RCC 7860 (cell line): ENCODE measurements at regions not wholly inside any gene's neighbourhood (a gene's known extent, or its start where the extent isn't known, plus 50 kb on each side); places are given as distances from the start of the nearest gene placed in this dataset.
"Not testable (repeated sequence)": the region's sequence is repeated elsewhere in the genome, so short reads cannot be mapped to it uniquely, and the experiment has no call there.

Experiments used
- DNase-seq: peaks from one replicate; pipeline ENCODE4 v3.0.0-alpha.2; 2015; ENCODE audit warnings: low spot score
- FAIRE-seq: peaks from 2 replicates; lab custom pipeline; 2012; peaks lifted over from hg19 to GRCh38; lab: Jason Lieb, UNC

DNA sequence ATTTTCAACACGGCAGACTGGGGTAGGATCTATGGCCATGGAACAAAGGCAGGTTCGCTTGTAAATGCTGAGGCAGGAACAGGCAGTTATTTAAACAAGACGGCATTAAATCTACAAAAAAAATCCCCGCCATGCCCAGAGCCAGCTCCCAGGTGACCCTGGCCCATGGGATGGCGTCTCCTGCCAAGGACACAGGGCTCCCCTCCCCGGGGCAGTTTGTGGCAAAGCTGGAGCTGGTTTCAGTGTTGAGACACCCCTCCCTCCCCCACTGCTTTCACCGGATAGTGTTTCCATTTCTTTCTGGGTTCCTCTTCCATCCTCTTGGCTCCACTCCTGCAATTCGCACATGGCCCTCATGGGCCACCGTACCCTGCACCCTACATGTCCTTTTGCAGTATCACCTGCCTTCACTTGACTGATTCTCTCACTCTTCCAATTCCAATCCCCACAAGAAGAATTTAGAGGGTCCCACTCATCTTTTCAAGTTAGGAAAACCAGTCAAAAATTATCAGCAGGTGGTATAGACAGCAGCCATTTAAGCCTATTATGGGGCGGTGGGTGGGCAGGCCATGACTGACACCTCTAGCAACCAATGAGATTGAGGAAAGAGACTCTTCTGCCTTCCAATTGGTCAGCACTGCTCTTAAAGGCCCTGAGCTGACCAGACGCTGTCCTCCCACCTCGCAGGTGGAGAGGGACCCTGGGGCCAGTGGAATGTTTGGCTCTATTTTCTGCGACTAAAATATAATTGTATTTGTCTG is 52.0 kb downstream of the OLIG1 start:
- no peak for DNase-seq

DNA sequence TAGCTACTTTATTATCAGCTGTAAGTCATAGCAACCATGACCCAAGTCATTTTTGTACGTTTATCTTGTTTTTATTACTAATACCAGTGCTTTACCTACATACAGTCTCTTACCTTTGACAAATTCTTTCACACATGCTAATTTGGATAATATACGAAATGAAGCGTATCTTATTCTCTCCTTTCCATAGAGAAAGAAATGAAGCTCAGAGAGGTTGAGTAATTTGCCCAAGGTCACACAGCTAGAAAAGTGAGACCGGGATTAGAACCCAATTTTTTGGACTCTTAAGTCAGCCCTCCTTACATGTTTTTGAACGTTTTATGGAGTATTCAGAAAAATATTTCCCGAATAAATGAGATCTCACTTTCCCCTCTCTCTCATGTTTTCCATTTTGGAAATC is 52.6 kb downstream of the OLIG1 start:
- DNase-seq (no peak), FAIRE-seq (no peak)

More for the DNA sequence above, 52.0 kb downstream of the OLIG1 start:
- FAIRE-seq = no peak

- no peak for DNase-seq
- FAIRE-seq = no peak
These were observed 53.6 kb downstream of the OLIG1 start for GRCh38 chr21:33123374-33124123.

DNA sequence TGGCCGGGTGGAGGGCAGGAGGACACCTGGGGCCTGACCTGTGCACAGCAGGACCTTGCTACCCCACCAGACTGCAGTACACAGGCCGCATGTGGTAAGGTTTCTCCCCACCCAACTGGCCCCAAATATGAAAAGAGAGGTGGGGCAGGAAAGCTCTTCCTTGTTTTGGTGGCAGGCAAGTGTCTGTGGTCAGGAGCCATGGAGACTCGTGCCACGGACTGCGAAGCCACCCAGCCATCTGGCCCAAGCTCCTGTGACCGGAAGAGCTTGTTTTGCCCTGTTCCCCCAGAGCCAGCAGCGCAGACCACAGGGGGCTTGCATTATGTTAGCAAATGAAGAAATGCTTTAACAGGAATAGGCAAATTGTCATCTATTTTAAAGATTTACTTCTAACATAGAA is 54.9 kb downstream of the OLIG1 start:
- FAIRE-seq (no peak), DNase-seq (no peak)

DNA sequence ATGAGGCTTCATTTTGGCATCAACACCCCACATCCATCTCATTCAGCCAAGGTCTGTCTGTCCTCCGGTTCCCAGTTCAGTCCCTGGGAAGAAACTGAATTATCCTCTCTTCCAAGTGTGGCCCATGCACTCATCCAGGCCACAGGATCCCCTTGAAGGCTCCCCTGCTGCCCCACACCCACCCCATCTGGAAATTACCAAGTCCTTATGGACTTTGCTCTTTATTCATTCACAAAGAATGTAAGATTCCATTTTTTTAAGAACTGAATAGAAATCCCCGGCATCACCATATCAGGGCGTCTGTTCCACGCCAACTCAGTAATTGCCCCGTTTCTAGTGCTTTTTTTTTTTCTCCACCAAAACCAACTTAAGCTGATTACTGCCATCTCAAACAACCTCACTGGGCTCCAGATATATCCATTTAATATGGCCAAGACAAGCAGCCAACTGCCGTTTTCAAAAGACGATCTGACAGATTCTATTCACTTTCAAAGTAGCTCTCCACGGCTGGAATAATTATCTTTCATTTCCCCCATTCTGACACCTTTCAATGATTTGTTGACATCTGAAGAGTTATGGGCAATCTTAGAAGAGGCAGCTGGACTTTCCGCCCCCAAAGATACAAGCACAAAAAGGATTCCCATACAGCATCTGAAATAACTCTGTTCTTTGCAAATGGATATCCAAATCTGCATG is 55.9 kb downstream of the OLIG1 start:
- DNase-seq (no peak), FAIRE-seq (no peak)

DNA sequence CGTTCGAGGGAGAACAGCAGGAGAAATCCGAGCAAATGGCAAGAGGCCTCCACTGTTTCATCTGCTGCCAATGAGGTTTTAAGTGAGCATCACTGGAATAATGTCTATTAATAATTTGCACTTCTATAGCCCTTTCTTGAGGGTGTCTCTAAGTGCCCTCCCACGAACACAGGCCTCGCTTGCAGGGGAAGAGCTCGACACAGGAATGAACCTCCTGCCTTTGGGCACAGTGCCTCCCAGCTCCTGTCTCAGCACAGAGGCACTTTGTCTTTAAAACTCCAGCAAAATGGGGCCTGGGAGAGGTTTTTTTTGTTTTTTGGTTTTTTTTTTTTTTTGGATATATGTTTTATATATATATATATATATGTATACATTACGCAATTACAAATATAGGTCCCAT is 56.6 kb downstream of the OLIG1 start:
- no peak for FAIRE-seq
- DNase-seq = no peak

DNA sequence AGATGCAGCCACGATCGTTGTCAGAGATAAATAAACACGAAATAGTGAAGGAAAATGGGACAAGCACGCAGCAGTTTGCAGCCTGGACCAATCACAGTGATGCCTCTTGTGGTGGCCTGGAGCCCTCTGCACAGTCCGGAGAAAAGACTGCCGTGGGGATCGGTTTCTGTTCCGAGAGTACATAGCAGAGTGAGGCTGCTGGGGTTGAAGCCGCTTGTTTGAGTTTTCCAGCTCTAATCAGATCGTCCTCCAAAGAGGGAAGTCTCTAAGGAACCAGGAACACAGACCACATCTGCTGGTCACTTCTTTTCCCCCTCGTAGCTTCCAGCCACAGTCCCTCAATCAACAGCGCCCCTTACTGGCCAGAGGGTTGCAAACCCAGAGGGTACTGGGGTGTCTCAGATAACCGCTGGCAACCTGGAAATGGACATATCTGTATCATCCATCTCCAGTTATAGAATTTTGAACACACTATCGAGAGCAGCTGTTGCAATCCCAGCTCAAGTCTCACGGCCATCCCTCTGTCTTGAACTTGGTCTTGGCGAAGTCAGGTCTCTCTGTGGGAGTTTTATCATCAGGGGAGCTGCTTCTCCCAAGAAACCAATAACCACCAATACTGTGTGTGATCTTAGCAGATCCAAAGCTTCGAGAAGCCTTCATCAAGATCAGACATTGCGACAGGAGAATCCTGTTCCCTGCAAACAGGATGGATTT is 57.4 kb downstream of the OLIG1 start:
- FAIRE-seq = no peak

DNA sequence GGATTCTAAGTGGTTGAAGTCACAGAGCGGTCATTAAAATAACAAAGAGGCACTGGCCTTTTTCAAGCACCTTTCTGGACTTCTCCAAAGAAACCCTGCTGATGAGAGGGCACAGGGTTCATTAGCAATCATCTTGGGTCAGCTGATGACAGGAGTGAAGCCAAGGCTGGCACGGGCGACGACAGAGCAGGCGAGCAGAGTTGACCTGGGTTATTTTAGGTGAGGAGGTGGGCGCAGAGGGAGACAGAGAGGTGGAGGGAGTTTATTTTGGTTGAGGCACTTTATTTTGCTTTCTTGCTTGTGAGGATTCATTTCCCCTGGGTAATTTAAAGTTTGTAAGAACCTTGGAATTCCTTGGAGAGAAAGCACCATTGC is 57.9 kb downstream of the OLIG1 start:
- no peak for FAIRE-seq
- DNase-seq = no peak

More for the DNA sequence above, 57.4 kb downstream of the OLIG1 start:
- DNase-seq = peak; percentile 37

GRCh38 chr21:33128538-33128937 is 58.6 kb downstream of the OLIG1 start:
- DNase-seq = no peak
- FAIRE-seq = no peak

GRCh38 chr21:33132054-33132453 is 62.1 kb downstream of the OLIG1 start:
- DNase-seq (no peak), FAIRE-seq (no peak)

GRCh38 chr21:33133892-33134291 is 64.0 kb downstream of the OLIG1 start:
- DNase-seq (no peak), FAIRE-seq (no peak)

DNA sequence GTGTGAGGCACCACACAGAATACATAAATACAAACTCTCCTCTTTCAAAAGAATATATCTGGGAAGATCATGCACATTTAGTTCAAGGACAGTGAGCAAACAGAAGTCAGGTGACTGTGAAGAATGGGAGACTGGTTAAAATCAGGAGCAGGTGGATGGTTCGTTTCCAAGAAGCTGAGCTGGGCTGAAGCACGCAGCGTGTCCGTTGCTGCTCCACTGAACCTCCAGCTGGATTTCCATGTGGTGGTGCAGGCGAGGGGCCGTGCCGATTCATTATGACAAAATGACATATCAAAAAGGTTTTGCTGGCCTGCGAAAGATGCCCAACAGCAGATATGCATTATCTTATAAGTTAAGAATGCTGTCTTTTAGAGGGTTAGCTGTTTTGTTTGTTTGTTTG is 66.0 kb downstream of the OLIG1 start:
- DNase-seq (no peak), FAIRE-seq (no peak)

DNA sequence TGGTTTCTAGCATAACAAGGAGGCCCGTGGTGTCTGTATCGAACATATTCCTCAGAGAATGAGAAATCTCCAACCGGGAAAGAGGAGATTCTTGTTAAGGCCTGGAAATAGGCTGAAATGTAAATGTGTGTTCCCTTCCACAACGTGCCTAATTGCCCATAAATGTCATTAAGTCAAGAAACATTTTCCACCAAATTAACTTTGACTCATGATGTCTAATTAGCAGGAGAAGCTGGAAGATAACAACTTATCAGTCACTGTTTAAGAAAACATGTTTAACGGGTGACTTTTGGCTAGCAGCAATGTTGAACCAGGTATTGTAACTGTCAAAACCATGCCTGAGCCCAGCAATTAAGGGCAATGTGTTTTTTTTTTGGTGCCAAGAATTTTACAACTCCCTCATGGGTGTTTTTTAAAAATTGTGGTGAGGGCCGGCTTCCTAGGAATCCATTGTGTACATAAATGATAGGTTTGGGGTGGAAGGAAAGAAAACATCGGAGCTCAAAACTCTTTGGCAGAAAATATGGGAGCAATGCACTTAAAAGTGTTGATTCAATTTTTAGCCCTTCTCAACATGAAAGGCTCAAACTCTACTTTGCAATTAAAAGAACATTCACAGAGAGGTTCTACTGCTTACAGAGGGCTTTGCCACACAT is 67.0 kb downstream of the OLIG1 start:
- DNase-seq (no peak), FAIRE-seq (no peak)

- FAIRE-seq = no peak
- no peak for DNase-seq
These were observed 69.1 kb downstream of the OLIG1 start for GRCh38 chr21:33139084-33139483.

- no peak for FAIRE-seq
- no peak for DNase-seq
These were observed 70.3 kb downstream of the OLIG1 start for GRCh38 chr21:33140288-33140687.

DNA sequence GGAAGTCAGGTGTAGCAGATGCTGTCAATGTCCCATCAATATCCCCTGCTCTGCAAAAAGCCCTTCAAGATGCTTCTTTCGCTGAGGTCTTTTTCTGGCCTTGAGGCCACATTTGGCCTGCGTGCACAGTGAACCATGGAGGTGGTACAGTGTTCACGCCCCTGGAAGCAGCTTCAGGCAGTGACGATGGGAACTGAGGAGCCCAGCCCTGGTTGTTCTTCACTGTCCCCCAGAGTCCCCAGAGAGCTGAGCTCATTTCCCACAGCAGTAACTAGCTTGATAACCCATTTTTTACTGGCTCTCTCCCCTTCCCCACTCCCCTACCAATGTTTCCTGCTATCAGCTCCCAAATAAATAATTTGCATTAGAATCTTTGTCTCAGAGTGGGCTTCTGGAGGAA is 76.5 kb downstream of the OLIG1 start:
- FAIRE-seq = no peak
- DNase-seq = no peak

DNA sequence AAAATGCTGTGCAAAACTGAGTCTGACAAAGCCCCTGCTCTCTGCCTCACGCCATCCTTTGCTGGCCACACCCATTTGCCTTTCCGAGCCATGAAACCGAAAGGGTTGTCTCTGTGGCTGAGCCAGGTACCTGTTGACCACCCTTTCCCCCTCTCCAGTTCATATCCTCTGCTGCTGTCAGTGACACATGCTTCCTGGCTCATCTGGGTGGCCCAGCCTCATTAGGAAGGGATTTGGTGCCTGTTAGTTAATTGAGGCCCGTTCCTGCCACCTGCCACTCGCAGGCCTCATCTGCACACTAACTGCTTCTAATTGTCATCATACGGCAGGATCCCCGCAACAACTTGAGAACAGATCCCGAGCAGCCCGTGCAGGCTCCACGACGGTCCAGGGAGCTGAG is 79.2 kb downstream of the OLIG1 start:
- DNase-seq (no peak), FAIRE-seq (no peak)

- DNase-seq, FAIRE-seq: not testable (repeated sequence)
These were observed 78.8 kb upstream of the IFNAR2 start for GRCh38 chr21:33150968-33151367.

DNA sequence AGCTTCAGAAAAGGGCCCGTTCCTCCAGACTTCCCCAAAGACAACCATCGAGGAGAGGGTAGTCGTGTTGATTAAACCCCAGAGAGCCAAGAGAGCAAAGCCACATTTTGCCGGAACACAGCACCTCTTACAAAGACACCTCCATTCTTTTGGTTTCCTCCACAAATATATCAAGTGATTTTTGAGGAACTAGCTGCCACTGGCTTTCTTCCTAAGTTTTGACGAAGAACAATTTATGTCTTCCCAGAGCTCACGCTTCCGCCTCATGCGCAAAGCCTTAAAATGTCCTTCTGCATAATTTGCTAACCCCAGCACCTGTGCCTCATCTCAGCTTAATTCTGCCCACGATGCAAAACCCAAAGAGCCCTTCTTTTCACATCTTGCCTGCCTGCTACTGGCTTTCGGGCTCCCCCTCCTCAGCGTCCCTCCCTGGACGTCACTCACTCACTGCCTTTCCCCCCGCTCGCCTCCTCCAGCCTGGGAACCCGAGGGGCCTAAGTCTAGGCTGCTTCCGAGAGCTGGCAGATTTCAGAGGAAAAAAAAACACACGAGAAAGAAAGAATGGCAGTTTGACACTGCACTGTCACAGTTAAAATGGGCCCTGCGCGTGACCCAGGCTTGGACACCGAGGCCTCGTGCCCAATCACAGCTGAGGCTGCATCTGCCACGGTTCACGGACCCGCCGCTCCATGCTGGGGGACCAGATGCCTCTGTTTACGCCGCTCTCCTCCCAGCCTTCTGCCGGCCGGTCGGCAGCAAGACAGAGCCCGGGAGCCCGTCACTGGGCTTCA is 77.6 kb upstream of the IFNAR2 start:
- FAIRE-seq (no peak), DNase-seq (no peak)

GRCh38 chr21:33152732-33153130 is 77.0 kb upstream of the IFNAR2 start:
- no peak for DNase-seq
- FAIRE-seq = no peak
